ENCODE measurements at regions not wholly inside any gene's neighbourhood (a gene's known extent, or its start where the extent isn't known, plus 50 kb on each side); places are given as distances from the start of the nearest gene placed in this dataset.

DNA sequence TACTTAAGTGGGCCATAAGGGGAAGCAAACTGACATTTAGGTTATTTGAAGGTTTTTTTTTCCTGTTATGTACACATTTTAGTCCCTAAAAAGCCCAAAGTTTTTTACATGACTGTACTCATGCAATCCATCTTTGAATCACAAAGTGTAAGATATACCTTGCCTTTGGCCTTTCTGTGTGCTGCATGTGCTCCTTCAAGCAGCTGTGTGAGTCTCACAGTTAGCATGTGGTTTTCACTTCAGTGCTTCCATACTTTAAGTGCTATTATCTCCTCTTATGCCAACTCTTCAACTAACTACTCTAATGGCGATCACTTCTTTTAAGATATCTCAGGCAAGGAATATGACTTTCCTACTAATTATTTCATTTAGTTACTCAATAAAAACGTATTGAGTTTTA, 597.1 kb upstream of the ACVR2A start:
- TF ChIP-seq, protein P1, sequence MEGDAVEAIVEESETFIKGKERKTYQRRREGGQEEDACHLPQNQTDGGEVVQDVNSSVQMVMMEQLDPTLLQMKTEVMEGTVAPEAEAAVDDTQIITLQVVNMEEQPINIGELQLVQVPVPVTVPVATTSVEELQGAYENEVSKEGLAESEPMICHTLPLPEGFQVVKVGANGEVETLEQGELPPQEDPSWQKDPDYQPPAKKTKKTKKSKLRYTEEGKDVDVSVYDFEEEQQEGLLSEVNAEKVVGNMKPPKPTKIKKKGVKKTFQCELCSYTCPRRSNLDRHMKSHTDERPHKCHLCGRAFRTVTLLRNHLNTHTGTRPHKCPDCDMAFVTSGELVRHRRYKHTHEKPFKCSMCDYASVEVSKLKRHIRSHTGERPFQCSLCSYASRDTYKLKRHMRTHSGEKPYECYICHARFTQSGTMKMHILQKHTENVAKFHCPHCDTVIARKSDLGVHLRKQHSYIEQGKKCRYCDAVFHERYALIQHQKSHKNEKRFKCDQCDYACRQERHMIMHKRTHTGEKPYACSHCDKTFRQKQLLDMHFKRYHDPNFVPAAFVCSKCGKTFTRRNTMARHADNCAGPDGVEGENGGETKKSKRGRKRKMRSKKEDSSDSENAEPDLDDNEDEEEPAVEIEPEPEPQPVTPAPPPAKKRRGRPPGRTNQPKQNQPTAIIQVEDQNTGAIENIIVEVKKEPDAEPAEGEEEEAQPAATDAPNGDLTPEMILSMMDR (IDR thresholded peaks at IDR 0.05), result no peak
- no peak for TF ChIP-seq POLR2A (IDR thresholded peaks at IDR 0.05)

All from Peyer's patch (tissue), 4 donors.